ENCODE measurements at regions not wholly inside any gene's neighbourhood (a gene's known extent, or its start where the extent isn't known, plus 50 kb on each side); places are given as distances from the start of the nearest gene placed in this dataset.

GRCh38 chr10:33402220-33403073, 68.0 kb upstream of the NRP1 start:
- no peak overlapping the region for H3K4me2 ChIP-seq
- no peak overlapping the region for H2AFZ ChIP-seq (ENCODE audit: low read depth)
- H3K27ac ChIP-seq = no peak overlapping the region
- H3K79me2 ChIP-seq (ENCODE audit: insufficient read depth, low read depth) = no peaks in the 10 kb centered on the region
- H3K36me3 ChIP-seq (ENCODE audit: insufficient read depth) = no peaks in the 10 kb centered on the region
- H3K9ac ChIP-seq = no peak overlapping the region
- TF ChIP-seq CTCF (conservative IDR thresholded peaks at IDR 0.05; ENCODE audit: low read depth, low read length) = no peak
- no peaks in the 10 kb centered on the region for H4K20me1 ChIP-seq (ENCODE audit: insufficient read depth)
- no peak overlapping the region for H3K4me3 ChIP-seq (IDR thresholded peaks at IDR 0.05; ENCODE audit: insufficient read depth, low read depth, low read length)
- H3K27me3 ChIP-seq (ENCODE audit: insufficient read depth, low read depth) = no peaks in the 10 kb centered on the region
- H3K4me1 ChIP-seq (ENCODE audit: low read depth, poor library complexity, severe bottlenecking) = no peaks in the 10 kb centered on the region

- Histone ChIP-seq H4K20me1 (ENCODE audit: insufficient read depth) (no peaks in the 10 kb centered on the region), H3K4me3 (IDR thresholded peaks at IDR 0.05; ENCODE audit: insufficient read depth, low read depth, low read length) (no peak overlapping the region), H3K4me1 (ENCODE audit: low read depth, poor library complexity, severe bottlenecking) (no peaks in the 10 kb centered on the region), H3K4me2 (no peak overlapping the region), H3K36me3 (ENCODE audit: insufficient read depth) (no peaks in the 10 kb centered on the region), H2AFZ (ENCODE audit: low read depth) (no peak overlapping the region), H3K9ac (no peak overlapping the region), H3K79me2 (ENCODE audit: insufficient read depth, low read depth) (no peaks in the 10 kb centered on the region), H3K27me3 (ENCODE audit: insufficient read depth, low read depth) (no peaks in the 10 kb centered on the region), H3K27ac (no peak overlapping the region)
- TF ChIP-seq CTCF (conservative IDR thresholded peaks at IDR 0.05; ENCODE audit: low read depth, low read length) = no peak
These were observed 66.8 kb upstream of the NRP1 start for GRCh38 chr10:33401300-33401699.

GRCh38 chr10:33398796-33399195, 64.3 kb upstream of the NRP1 start:
- Histone ChIP-seq H2AFZ (ENCODE audit: low read depth) (no peak overlapping the region), H3K27me3 (ENCODE audit: insufficient read depth, low read depth) (no peaks in the 10 kb centered on the region), H3K4me3 (IDR thresholded peaks at IDR 0.05; ENCODE audit: insufficient read depth, low read depth, low read length) (no peak overlapping the region), H3K79me2 (ENCODE audit: insufficient read depth, low read depth) (no peaks in the 10 kb centered on the region), H3K27ac (no peak overlapping the region), H3K4me2 (no peak overlapping the region), H3K36me3 (ENCODE audit: insufficient read depth) (no peaks in the 10 kb centered on the region), H3K9ac (no peak overlapping the region), H3K4me1 (ENCODE audit: low read depth, poor library complexity, severe bottlenecking) (no peaks in the 10 kb centered on the region), H4K20me1 (ENCODE audit: insufficient read depth) (no peaks in the 10 kb centered on the region)
- TF ChIP-seq CTCF (conservative IDR thresholded peaks at IDR 0.05; ENCODE audit: low read depth, low read length) = no peak

GRCh38 chr10:33396938-33397337, 62.5 kb upstream of the NRP1 start:
- Histone ChIP-seq H3K27me3 (ENCODE audit: insufficient read depth, low read depth) (no peaks in the 10 kb centered on the region), H3K4me2 (no peak overlapping the region), H3K4me1 (ENCODE audit: low read depth, poor library complexity, severe bottlenecking) (no peaks in the 10 kb centered on the region), H3K4me3 (IDR thresholded peaks at IDR 0.05; ENCODE audit: insufficient read depth, low read depth, low read length) (no peak overlapping the region), H3K9ac (no peak overlapping the region), H3K36me3 (ENCODE audit: insufficient read depth) (no peaks in the 10 kb centered on the region), H2AFZ (ENCODE audit: low read depth) (no peak overlapping the region), H4K20me1 (ENCODE audit: insufficient read depth) (no peaks in the 10 kb centered on the region), H3K27ac (no peak overlapping the region), H3K79me2 (ENCODE audit: insufficient read depth, low read depth) (no peaks in the 10 kb centered on the region)
- no peak for TF ChIP-seq CTCF (conservative IDR thresholded peaks at IDR 0.05; ENCODE audit: low read depth, low read length)

Data from KMS-11 (cell line).